HCT116 (cell line): ENCODE measurements at regions not wholly inside any gene's neighbourhood (a gene's known extent, or its start where the extent isn't known, plus 50 kb on each side); places are given as distances from the start of the nearest gene placed in this dataset.
A peak's percentile ranks its signal among the peaks of the same experiment; 100 is the strongest.

Experiments
- ATAC-seq: fragments of 200-7000 bp; cut with Tn5 transposase; 2 replicates; pipeline ENCODE4 v1.9.1; 2020; ENCODE audit warnings: mild to moderate bottlenecking, moderate library complexity
- BruUV-seq: library from RNA; stranded (reverse); fragments of 400-500 nt; replicated peaks from 2 replicates; lab custom pipeline; 2021; lab: Mats Ljungman, UMichigan
- CTCF ChIA-PET: fragments of 300-600 bp; sonication (Branson Sonifier 250); formaldehyde crosslinking; loops from one replicate; lab custom pipeline; 2021; ENCODE audit warnings: antibody characterized with exemption; lab: Charles Lee
- POLR2A ChIA-PET: fragments of 300-600, 350-600 bp; sonication (Branson Sonifier 250); formaldehyde crosslinking; loops from one replicate; lab custom pipeline; 2021; ENCODE audit warnings: antibody characterized with exemption; lab: Charles Lee
- RAD21 ChIA-PET, 2 experiments: fragments of 300-600 bp; sonication (Branson Sonifier 250); formaldehyde crosslinking; loops; one replicate each; lab custom pipeline; 2023; ENCODE audit warnings: low total read pairs in 2 of 2; ENCODE audit not compliant: uncharacterized antibody in 2 of 2, unreplicated experiment in 2 of 2, low non-redundant PET in 1 of 2; lab: Charles Lee
- DNase-seq: peaks from one replicate; pipeline ENCODE4 v3.0.0-alpha.2; 2010; ENCODE audit warnings: low read depth, low spot score
- H2AFZ ChIP-seq: fragments of 200-600 bp; shearing (Covaris generic), sonication (generic); 2 replicates; pipeline ENCODE4 v1.6.1; 2017; ENCODE audit warnings: low read depth, mixed run types, mixed read lengths, antibody characterized with exemption, low read length; ENCODE audit not compliant: poor library complexity, severe bottlenecking
- H3K27ac ChIP-seq: 2 replicates; pipeline ENCODE4 v1.5.1; 2012; ENCODE audit warnings: low read depth, low read length
- H3K27me3 ChIP-seq: fragments of 200-600 bp; sonication (generic); 2 replicates; pipeline ENCODE4 v1.6.1; 2016; ENCODE audit warnings: mixed run types, low read length, mixed read lengths; ENCODE audit not compliant: insufficient read depth
- H3K36me3 ChIP-seq, 2 experiments: fragments of 200-500 bp in 1 of 2; fragments of 200-600 bp in 1 of 2; sonication (Bioruptor generic) in 1 of 2; sonication (generic) in 1 of 2; 2 replicates each; pipeline versions ENCODE4 v1.5.1 to v1.6.1; 2014 to 2016; ENCODE audit warnings: low read length in 2 of 2, inconsistent platforms in 1 of 2, mixed read lengths in 1 of 2, mixed run types in 1 of 2; ENCODE audit not compliant: insufficient read depth in 2 of 2, control insufficient read depth in 1 of 2
- H3K4me1 ChIP-seq, 2 experiments: fragments of 200-600 bp in 1 of 2; sonication (generic) in 1 of 2; 2 replicates each; pipeline versions ENCODE4 v1.5.1 to v1.6.1; 2012 to 2017; ENCODE audit warnings: low read length in 2 of 2, inconsistent platforms in 1 of 2, mild to moderate bottlenecking in 1 of 2, mixed read lengths in 1 of 2, mixed run types in 1 of 2, moderate library complexity in 1 of 2; ENCODE audit not compliant: insufficient read depth in 2 of 2, control insufficient read depth in 1 of 2
- H3K4me2 ChIP-seq: fragments of 200-600 bp; sonication (generic); 2 replicates; pipeline ENCODE4 v1.6.1; 2017; ENCODE audit warnings: mixed run types, low read length, mixed read lengths
- H3K4me3 ChIP-seq, 2 experiments: fragments of 200-600 bp in 1 of 2; sonication (generic) in 1 of 2; replicated peaks in 1 of 2; 2 replicates each; pipeline ENCODE4 v1.5.1; 2011 to 2016; ENCODE audit warnings: low read length in 2 of 2, control low read depth in 1 of 2, low read depth in 1 of 2, mild to moderate bottlenecking in 1 of 2, mixed read lengths in 1 of 2, mixed run types in 1 of 2
- H3K79me2 ChIP-seq: fragments of 200-600 bp; sonication (generic); 2 replicates; pipeline ENCODE4 v1.6.1; 2017; ENCODE audit warnings: mild to moderate bottlenecking, mixed run types, low read length, moderate library complexity, mixed read lengths; ENCODE audit not compliant: insufficient read depth
- H3K9ac ChIP-seq: fragments of 200-600 bp; sonication (generic); 2 replicates; pipeline ENCODE4 v1.6.1; 2016; ENCODE audit warnings: low read length, mixed read lengths
- H3K9me2 ChIP-seq: fragments of 200-600 bp; sonication (generic), shearing (Covaris generic); 2 replicates; pipeline ENCODE4 v1.6.1; 2017; ENCODE audit warnings: mixed run types, mild to moderate bottlenecking, moderate library complexity; ENCODE audit not compliant: insufficient read depth
- H3K9me3 ChIP-seq, 2 experiments: fragments of 200-500 bp in 1 of 2; fragments of 200-600 bp in 1 of 2; sonication (Bioruptor generic) in 1 of 2; sonication (generic) in 1 of 2; 2 replicates each; pipeline ENCODE4 v1.6.1; 2014 to 2017; ENCODE audit warnings: low read length in 2 of 2, mixed read lengths in 2 of 2, inconsistent platforms in 1 of 2, low read depth in 1 of 2, mild to moderate bottlenecking in 1 of 2, mixed run types in 1 of 2, moderate library complexity in 1 of 2; ENCODE audit not compliant: control insufficient read depth in 1 of 2, insufficient read depth in 1 of 2
- H4K20me1 ChIP-seq: fragments of 200-600 bp; sonication (generic), shearing (Covaris generic); 2 replicates; pipeline ENCODE4 v1.6.1; 2017; ENCODE audit warnings: mixed run types, mild to moderate bottlenecking, moderate library complexity; ENCODE audit not compliant: insufficient read depth
- CEBPB ChIP-seq: IDR thresholded peaks from 2 replicates; pipeline ENCODE4 v1.6.1; 2012; ENCODE audit warnings: low read depth
- ELF1 ChIP-seq: IDR thresholded peaks from 2 replicates; pipeline ENCODE4 v1.6.1; 2012; ENCODE audit warnings: low read depth, borderline replicate concordance
- FOSL1 ChIP-seq: IDR thresholded peaks from 2 replicates; pipeline ENCODE4 v1.6.1; 2012; ENCODE audit warnings: low read depth
- JUND ChIP-seq: IDR thresholded peaks from 2 replicates; pipeline ENCODE4 v1.6.1; 2012
- POLR2A ChIP-seq: IDR thresholded peaks from 2 replicates; pipeline ENCODE4 v1.7.0; 2011; ENCODE audit warnings: borderline replicate concordance; ENCODE audit not compliant: insufficient read depth, insufficient read length; ENCODE audit errors: extremely low read depth
- POLR2AphosphoS5 ChIP-seq: IDR thresholded peaks from 2 replicates; pipeline ENCODE4 v1.6.1; 2011; ENCODE audit warnings: mild to moderate bottlenecking, low read depth, low read length, moderate library complexity
- SP1 ChIP-seq: IDR thresholded peaks from 2 replicates; pipeline ENCODE4 v1.6.1; 2012; ENCODE audit warnings: low read depth
- TCF7L2 ChIP-seq: IDR thresholded peaks from 2 replicates; pipeline ENCODE4 v1.7.0; 2011; ENCODE audit warnings: borderline replicate concordance, inconsistent platforms; ENCODE audit not compliant: insufficient read depth, insufficient read length; ENCODE audit errors: extremely low read depth
- ZNF274 ChIP-seq: fragments of 200-500 bp; sonication (Bioruptor generic); IDR thresholded peaks from 2 replicates; pipeline ENCODE4 v1.6.1; 2014; ENCODE audit warnings: mild to moderate bottlenecking, low read depth, low read length, inconsistent platforms
- intact Hi-C: fragments of 100-400 bp; cut with micrococcal nuclease; formaldehyde crosslinking; loops from 2 replicates; pipeline ENCODE4 v1.10.0; 2022
- TF ChIP-seq, protein P1 (sequence below), 3 experiments: fragments of 200-600 bp in 1 of 3; sonication (generic) in 1 of 3; IDR thresholded peaks in 2 of 3; conservative IDR thresholded peaks in 1 of 3; 2 replicates each; pipeline ENCODE4 v1.5.1; 2012 to 2017; ENCODE audit warnings: low read depth in 2 of 3, low read length in 2 of 3, antibody characterized with exemption in 1 of 3, borderline replicate concordance in 1 of 3, control low read depth in 1 of 3, mild to moderate bottlenecking in 1 of 3, mixed read lengths in 1 of 3, mixed run types in 1 of 3, moderate library complexity in 1 of 3; ENCODE audit not compliant: insufficient read depth in 1 of 3

DNA sequence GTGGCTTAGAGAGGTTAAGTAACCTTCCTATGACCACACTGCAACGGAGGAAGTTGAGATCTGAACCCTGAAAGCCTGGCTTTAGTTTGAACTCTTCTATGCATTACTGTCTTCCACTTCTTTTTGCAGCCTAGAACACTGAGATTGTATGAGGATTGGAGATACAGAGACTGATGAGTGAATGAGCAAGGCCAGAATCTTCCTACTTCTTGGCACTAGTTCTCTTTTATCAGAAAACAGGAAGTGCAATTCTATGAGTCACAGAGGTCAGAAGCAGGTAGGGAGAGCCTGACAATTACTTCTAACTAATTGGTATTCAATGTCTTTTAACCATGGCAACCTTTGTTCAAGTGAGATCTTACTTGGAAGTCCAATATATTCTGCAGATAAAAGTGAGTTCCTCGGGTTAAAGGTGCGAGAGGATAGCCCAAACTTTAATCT is 219.0 kb downstream of the SHQ1 start:
- no peaks in the 10 kb centered on the region for H3K79me2 ChIP-seq
- ChIA-PET POLR2A (no interaction called here), CTCF (no interaction called here), RAD21 (no interaction called here)
- H3K27ac ChIP-seq: no peak overlapping the region
- no peaks in the 10 kb centered on the region for H3K9me2 ChIP-seq
- no TSS peak for BruUV-seq
- peaks cover 31 to 50% of the 10 kb centered on the region in 2 experiments for H3K4me1 ChIP-seq
- ATAC-seq (0 out of 2 replicates have a peak, but pooled peaks have one; percentile 21), DNase-seq (no peak)
- no peaks in the 10 kb centered on the region for H3K27me3 ChIP-seq
- H4K20me1 ChIP-seq: no peaks in the 10 kb centered on the region
- H3K9me3 ChIP-seq: no peaks in the 10 kb centered on the region
- peak overlapping the region; percentile 57 for H3K4me2 ChIP-seq
- intact Hi-C loops: no loop called here
- no peak overlapping the region for H3K4me3 ChIP-seq
- no peak overlapping the region for H3K9ac ChIP-seq
- peak overlapping the region; percentile 1 for H2AFZ ChIP-seq
- no peaks in the 10 kb centered on the region for H3K36me3 ChIP-seq
- TF ChIP-seq ELF1 (peak; percentile 40), FOSL1 (0 out of 2 replicates have a peak, but pooled peaks have one; percentile 29), JUND (peak; percentile 41; the same call in 1 of the 2 replicates), CEBPB (0 out of 2 replicates have a peak, but pooled peaks have one; percentile 26), POLR2A (no peak), ZNF274 (no peak), SP1 (0 out of 2 replicates have a peak, but pooled peaks have one; percentile 31)
- TF ChIP-seq, protein P1, sequence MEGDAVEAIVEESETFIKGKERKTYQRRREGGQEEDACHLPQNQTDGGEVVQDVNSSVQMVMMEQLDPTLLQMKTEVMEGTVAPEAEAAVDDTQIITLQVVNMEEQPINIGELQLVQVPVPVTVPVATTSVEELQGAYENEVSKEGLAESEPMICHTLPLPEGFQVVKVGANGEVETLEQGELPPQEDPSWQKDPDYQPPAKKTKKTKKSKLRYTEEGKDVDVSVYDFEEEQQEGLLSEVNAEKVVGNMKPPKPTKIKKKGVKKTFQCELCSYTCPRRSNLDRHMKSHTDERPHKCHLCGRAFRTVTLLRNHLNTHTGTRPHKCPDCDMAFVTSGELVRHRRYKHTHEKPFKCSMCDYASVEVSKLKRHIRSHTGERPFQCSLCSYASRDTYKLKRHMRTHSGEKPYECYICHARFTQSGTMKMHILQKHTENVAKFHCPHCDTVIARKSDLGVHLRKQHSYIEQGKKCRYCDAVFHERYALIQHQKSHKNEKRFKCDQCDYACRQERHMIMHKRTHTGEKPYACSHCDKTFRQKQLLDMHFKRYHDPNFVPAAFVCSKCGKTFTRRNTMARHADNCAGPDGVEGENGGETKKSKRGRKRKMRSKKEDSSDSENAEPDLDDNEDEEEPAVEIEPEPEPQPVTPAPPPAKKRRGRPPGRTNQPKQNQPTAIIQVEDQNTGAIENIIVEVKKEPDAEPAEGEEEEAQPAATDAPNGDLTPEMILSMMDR (IDR thresholded peaks at IDR 0.05 in 2 of 3, conservative IDR thresholded peaks at IDR 0.05 in 1 of 3; ENCODE audit: borderline replicate concordance in 1 of 3, insufficient read depth in 1 of 3, low read depth in 2 of 3, low read length in 2 of 3): no peak

DNA sequence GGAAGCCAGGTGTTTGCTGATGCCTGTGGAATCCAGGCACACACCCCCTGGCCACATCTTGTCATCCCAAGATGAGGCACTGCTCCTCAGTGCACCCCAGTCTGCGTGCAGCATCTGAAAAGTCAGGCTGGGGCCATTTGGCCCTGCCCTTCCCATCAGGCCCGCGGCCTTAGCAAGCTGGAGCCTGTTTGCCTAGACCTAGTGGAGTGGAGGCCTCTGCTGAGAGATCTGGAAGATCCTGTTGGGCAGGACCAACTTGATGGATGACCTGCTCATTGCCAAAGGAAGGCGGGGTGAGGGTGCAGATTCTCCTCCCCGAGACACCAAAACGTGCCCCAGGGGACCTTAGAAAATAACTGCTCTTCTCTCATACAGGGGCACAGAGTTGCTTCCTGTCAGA is 220.2 kb downstream of the SHQ1 start:
- Histone ChIP-seq H3K27ac (no peak overlapping the region), H3K9ac (no peak overlapping the region), H2AFZ (no peak overlapping the region), H3K36me3 (no peaks in the 10 kb centered on the region), H3K9me3 (no peaks in the 10 kb centered on the region), H3K79me2 (no peaks in the 10 kb centered on the region), H3K4me2 (peak overlapping the region; percentile 57), H3K4me1 (peaks cover 26 to 42% of the 10 kb centered on the region in 2 experiments), H4K20me1 (no peaks in the 10 kb centered on the region), H3K27me3 (no peaks in the 10 kb centered on the region), H3K9me2 (no peaks in the 10 kb centered on the region), H3K4me3 (0 out of 4 replicates have a peak overlapping the region, but pooled peaks of 1 of the 2 experiments have one; percentile 5)
- DNase-seq: no peak
- POLR2A ChIA-PET: no interaction called here
- BruUV-seq: no TSS peak
- CTCF ChIA-PET: interaction anchor here (1.4 kb wide), 1 partner anchor 28 kb away, joined by 3 read pairs; no protein-coding TSS in a partner anchor
- intact Hi-C loops: no loop called here
- RAD21 ChIA-PET: no interaction called here
- ATAC-seq: peak; percentile 75
- TF ChIP-seq SP1 (peak; percentile 79), TCF7L2 (no peak), POLR2AphosphoS5 (no peak), JUND (peak; percentile 55)
- TF ChIP-seq, all 23 proteins: peak for 2
